ENCODE measurements at regions not wholly inside any gene's neighbourhood (a gene's known extent, or its start where the extent isn't known, plus 50 kb on each side); places are given as distances from the start of the nearest gene placed in this dataset.

DNA sequence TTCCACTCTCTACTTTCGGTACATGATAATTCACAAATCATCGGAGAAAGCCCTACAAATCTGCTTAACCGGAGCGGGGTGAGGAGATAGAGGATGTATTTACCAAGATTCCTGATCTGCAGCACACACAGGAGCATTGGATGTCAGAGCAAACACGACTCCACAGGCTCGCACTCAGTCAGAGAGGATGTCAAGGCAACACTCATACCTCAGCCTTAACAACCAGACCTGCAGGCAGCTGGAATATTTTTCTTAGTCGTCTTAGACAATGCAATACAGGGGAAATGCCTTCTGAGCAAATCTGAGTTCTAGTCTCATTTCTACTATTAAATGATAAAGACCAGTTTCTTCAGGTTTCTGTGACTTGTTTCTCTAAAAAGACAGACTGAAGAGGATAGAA is 159.3 kb upstream of the CPNE8 start:
- no peak for TF ChIP-seq CTCF (IDR thresholded peaks at IDR 0.05; ENCODE audit: low read depth, low read length)
- no peak for TF ChIP-seq EZH2phosphoT487 (IDR thresholded peaks at IDR 0.05; ENCODE audit: low read depth)

All from OCI-LY3 (cell line).